AG09309 (cell line): ENCODE measurements at regions not wholly inside any gene's neighbourhood (a gene's known extent, or its start where the extent isn't known, plus 50 kb on each side); places are given as distances from the start of the nearest gene placed in this dataset.

Source experiments
- DNase-seq: peaks from one replicate; pipeline ENCODE4 v3.0.0-alpha.2; 2010; ENCODE audit warnings: low read depth
- H3K4me3 ChIP-seq: 2 replicates; pipeline ENCODE4 v1.5.1; 2011; ENCODE audit warnings: mild to moderate bottlenecking, low read depth, low read length, moderate library complexity; ENCODE audit not compliant: control insufficient read depth
- CTCF ChIP-seq: IDR thresholded peaks from 2 replicates; pipeline ENCODE4 v1.5.1; 2011; ENCODE audit warnings: mild to moderate bottlenecking, low read depth, low read length, inconsistent platforms; ENCODE audit not compliant: insufficient read depth, control insufficient read depth; ENCODE audit errors: missing control alignments

DNA sequence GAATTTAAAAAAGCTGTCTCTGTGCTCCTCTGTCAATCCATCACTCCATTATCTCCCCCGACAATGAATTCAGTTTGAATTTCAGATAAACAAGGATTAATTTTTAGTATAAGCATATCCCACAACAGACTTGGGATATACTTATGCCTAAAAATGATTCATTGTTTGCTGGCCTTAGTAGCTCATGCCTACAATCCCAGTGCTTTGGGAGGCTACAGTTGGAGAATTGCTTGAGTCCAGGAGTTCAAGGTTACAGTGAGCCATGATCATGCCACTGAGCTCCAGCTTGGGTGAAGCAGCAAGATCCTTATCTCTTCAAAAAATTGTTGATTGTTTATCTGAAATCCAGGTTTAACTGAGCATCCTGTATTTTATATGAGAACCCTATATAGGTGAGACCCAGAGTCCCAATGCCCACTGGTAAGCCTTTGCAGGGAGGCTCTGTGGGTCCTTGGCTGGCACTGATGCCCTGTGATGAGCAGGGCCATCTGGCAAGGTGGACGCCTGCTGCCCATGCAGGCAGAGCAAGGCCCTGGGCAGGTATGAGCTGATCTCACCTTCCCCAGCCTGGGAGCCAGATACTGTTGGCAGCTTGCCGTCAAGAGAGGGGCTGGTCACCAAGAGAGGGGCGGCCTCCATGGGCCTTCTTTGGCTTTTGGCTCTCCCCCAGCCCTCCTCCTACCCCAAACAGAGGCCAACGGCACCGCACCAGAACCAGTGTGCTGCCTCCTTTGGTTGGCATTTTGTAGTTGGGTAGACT is 158.7 kb downstream of the SEC14L1 start:
- no peak for TF ChIP-seq CTCF
- no peak overlapping the region for H3K4me3 ChIP-seq
- DNase-seq, result no peak

DNA sequence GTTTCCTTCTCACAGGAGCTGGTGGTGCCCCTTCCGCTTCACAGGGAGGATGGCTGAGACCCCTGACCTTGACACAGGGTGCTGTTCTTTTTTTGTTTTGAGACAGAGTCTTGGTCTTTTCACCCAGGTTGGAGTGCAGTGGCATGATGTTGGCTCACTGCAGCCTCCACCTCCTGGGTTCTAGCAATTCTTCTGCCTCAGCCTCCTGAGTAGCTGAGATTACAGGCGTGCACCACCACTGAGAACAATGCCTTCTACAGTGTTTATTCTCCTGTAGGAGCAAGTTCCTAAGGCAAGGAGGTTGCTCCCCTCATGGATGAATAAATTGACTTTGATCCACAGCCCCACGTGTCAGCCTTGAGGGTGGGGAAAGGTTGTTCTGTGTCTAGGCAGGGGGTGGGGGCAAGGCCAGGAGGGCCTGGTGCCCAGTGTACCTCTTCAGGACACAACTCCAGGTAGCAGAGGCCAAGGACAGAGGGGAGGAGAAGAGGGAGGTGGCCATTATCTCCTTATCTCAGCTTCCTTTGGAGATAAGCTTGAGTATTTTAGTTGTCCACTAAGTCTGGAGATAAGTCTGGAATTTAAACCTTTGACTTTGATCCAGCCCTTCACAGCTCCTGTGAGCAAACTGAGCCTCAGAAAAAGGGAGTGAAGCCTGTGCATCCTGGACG is 159.4 kb downstream of the SEC14L1 start:
- DNase-seq, result no peak
- H3K4me3 ChIP-seq, result no peak overlapping the region
- no peak for TF ChIP-seq CTCF

DNA sequence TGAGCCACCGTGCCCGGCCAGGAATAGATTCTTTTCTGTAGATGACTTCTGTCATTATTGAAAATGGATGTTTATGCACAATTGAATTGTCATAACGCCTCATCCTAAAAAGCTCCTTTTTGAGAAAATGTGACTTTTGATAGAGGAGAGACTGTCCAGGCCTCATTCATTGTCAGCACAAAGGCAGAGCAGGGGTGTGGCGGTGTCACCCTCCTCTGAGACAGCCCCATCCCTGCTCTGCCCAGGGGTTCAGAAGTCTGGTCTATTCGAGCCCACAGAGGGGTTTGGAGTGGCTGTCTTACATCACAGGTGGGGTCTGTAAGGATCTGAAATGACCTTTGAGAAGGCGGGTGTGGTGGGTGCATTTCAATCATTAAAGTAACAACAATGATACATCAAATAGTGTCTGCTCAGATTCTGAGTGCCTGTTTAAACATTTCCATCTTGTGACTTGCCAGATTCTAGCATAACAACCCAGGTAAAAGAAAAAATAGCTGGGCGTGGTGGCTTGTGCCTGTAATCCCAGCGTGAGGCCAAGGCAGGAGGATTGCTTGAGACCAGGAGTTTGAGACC is 161.0 kb downstream of the SEC14L1 start:
- DNase-seq, result no peak
- no peak overlapping the region for H3K4me3 ChIP-seq
- TF ChIP-seq CTCF, result no peak

- no peak for DNase-seq
- no peak for TF ChIP-seq CTCF
- H3K4me3 ChIP-seq, result no peak overlapping the region
Observed at GRCh38 chr17:77302682-77303081, 161.9 kb downstream of the SEC14L1 start.

DNA sequence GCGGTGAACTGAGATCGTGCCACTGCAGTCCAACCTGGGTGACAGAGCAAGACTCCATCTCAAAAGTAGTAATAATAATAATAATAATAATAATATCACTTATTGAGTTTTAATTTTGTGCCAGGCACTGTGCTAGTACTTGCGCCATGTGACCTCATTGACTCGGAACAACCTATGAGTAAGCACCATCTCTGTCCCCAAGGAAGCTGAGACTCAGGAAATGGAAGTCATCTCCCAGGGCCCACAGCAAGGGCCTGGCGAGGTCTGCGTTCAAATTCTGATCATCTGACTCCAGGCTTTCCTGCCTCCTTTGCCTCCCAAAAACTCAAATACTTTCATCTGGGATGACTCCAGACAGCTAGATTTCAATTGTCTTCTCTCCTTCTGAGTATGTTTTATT is 162.9 kb downstream of the SEC14L1 start:
- no peak for DNase-seq

More for the DNA sequence above, 162.9 kb downstream of the SEC14L1 start:
- H3K4me3 ChIP-seq, result no peak overlapping the region
- no peak for TF ChIP-seq CTCF
